Nephron (organoid): ENCODE measurements at regions not wholly inside any gene's neighbourhood (a gene's known extent, or its start where the extent isn't known, plus 50 kb on each side); places are given as distances from the start of the nearest gene placed in this dataset.
A peak's percentile ranks its signal among the peaks of the same experiment; 100 is the strongest.

Source experiments
- H3K27ac Mint-ChIP-seq, 3 experiments: 2 replicates each; pipeline ENCODE4 v1.8.0; 2020; ENCODE audit warnings: mixed read lengths in 3 of 3, mild to moderate bottlenecking in 2 of 3, moderate library complexity in 1 of 3
- H3K27me3 Mint-ChIP-seq: 2 replicates; pipeline ENCODE4 v1.8.0; 2021; ENCODE audit warnings: low read depth, mild to moderate bottlenecking, moderate library complexity, mixed read lengths
- H3K36me3 Mint-ChIP-seq: 2 replicates; pipeline ENCODE4 v1.8.0; 2020; ENCODE audit warnings: low read depth, mixed read lengths
- H3K4me1 Mint-ChIP-seq: 2 replicates; pipeline ENCODE4 v1.8.0; 2020; ENCODE audit warnings: mixed read lengths
- H3K4me3 Mint-ChIP-seq, 3 experiments: 2 replicates each; pipeline ENCODE4 v1.8.0; 2020; ENCODE audit warnings: mild to moderate bottlenecking in 3 of 3, mixed read lengths in 3 of 3, moderate library complexity in 2 of 3
- H3K9me3 Mint-ChIP-seq: 2 replicates; pipeline ENCODE4 v1.8.0; 2020; ENCODE audit warnings: mixed read lengths
- CTCF ChIP-seq, 3 experiments: fragments of 200-600 bp; sonication (generic); IDR thresholded peaks; one replicate each; pipeline ENCODE4 v1.5.0; 2021; ENCODE audit warnings: antibody characterized with exemption in 3 of 3; ENCODE audit not compliant: unreplicated experiment in 3 of 3

GRCh38 chr11:81634483-81634882, 1099.2 kb downstream of the FAM181B start:
- no peak overlapping the region for H3K27ac Mint-ChIP-seq
- no peaks in the 10 kb centered on the region for H3K4me1 Mint-ChIP-seq
- no peak for TF ChIP-seq CTCF (IDR thresholded peaks at IDR 0.05; ENCODE audit: unreplicated experiment in 3 of 3)
- no peak overlapping the region for H3K4me3 Mint-ChIP-seq
- no peaks in the 10 kb centered on the region for H3K27me3 Mint-ChIP-seq
- no peaks in the 10 kb centered on the region for H3K36me3 Mint-ChIP-seq
- H3K9me3 Mint-ChIP-seq: peaks cover 4% of the 10 kb centered on the region

GRCh38 chr11:81602508-81602907, 1131.2 kb downstream of the FAM181B start:
- no peak overlapping the region for H3K27ac Mint-ChIP-seq
- no peaks in the 10 kb centered on the region for H3K36me3 Mint-ChIP-seq
- no peaks in the 10 kb centered on the region for H3K9me3 Mint-ChIP-seq
- H3K27me3 Mint-ChIP-seq: no peaks in the 10 kb centered on the region
- H3K4me3 Mint-ChIP-seq: no peak overlapping the region
- no peaks in the 10 kb centered on the region for H3K4me1 Mint-ChIP-seq
- no peak for TF ChIP-seq CTCF (IDR thresholded peaks at IDR 0.05; ENCODE audit: unreplicated experiment in 3 of 3)

GRCh38 chr11:81596704-81597103, 1137.0 kb downstream of the FAM181B start:
- Mint-ChIP-seq H3K36me3 (no peaks in the 10 kb centered on the region), H3K27ac (peak overlapping the region in 1 of 3 experiments; percentile 10)

GRCh38 chr11:81585390-81585933, 1148.2 kb downstream of the FAM181B start:
- Mint-ChIP-seq H3K27ac (no peak overlapping the region), H3K36me3 (no peaks in the 10 kb centered on the region), H3K27me3 (no peaks in the 10 kb centered on the region), H3K4me1 (no peaks in the 10 kb centered on the region), H3K9me3 (no peaks in the 10 kb centered on the region), H3K4me3 (no peak overlapping the region)
- TF ChIP-seq CTCF (IDR thresholded peaks at IDR 0.05; ENCODE audit: unreplicated experiment in 3 of 3): no peak

More at GRCh38 chr11:81596704-81597103, 1137.0 kb downstream of the FAM181B start:
- H3K4me3 Mint-ChIP-seq: no peak overlapping the region
- H3K9me3 Mint-ChIP-seq: no peaks in the 10 kb centered on the region
- peaks cover 4% of the 10 kb centered on the region for H3K4me1 Mint-ChIP-seq
- no peaks in the 10 kb centered on the region for H3K27me3 Mint-ChIP-seq
- no peak for TF ChIP-seq CTCF (IDR thresholded peaks at IDR 0.05; ENCODE audit: unreplicated experiment in 3 of 3)

- Mint-ChIP-seq H3K4me3 (no peak overlapping the region), H3K27me3 (no peaks in the 10 kb centered on the region), H3K4me1 (no peaks in the 10 kb centered on the region), H3K9me3 (no peaks in the 10 kb centered on the region), H3K36me3 (no peaks in the 10 kb centered on the region), H3K27ac (no peak overlapping the region)
- TF ChIP-seq CTCF (IDR thresholded peaks at IDR 0.05; ENCODE audit: unreplicated experiment in 3 of 3): no peak
Measured at GRCh38 chr11:81579339-81579738, 1154.3 kb downstream of the FAM181B start.

- Mint-ChIP-seq H3K4me3 (no peak overlapping the region), H3K27me3 (no peaks in the 10 kb centered on the region), H3K4me1 (no peaks in the 10 kb centered on the region), H3K27ac (no peak overlapping the region), H3K9me3 (no peaks in the 10 kb centered on the region), H3K36me3 (no peaks in the 10 kb centered on the region)
- no peak for TF ChIP-seq CTCF (IDR thresholded peaks at IDR 0.05; ENCODE audit: unreplicated experiment in 3 of 3)
Measured at GRCh38 chr11:81578571-81578970, 1155.1 kb downstream of the FAM181B start.
